SK-N-SH treated with all-trans-retinoic acid at 6 μM for 48 hours (cell line): ENCODE measurements at regions not wholly inside any gene's neighbourhood (a gene's known extent, or its start where the extent isn't known, plus 50 kb on each side); places are given as distances from the start of the nearest gene placed in this dataset.

Experiments used
- SNAI2 ChIP-seq: fragments of 250-450 bp; sonication (Bioruptor Pico); IDR thresholded peaks from 2 replicates; pipeline ENCODE4 v1.5.0; 2020; ENCODE audit warnings: mild to moderate bottlenecking, moderate library complexity
- ZFP30 ChIP-seq: fragments of 450-650 bp; formaldehyde crosslinking; IDR thresholded peaks from 2 replicates; pipeline ENCODE4 v1.5.0; 2022; ENCODE audit warnings: mild to moderate bottlenecking, moderate library complexity
- ZNF565 ChIP-seq: fragments of 450-650 bp; formaldehyde crosslinking; conservative IDR thresholded peaks from 2 replicates; pipeline ENCODE4 v1.5.0; 2020; ENCODE audit warnings: low read depth, mild to moderate bottlenecking, moderate library complexity
- ZNF70 ChIP-seq: fragments of 450-650 bp; formaldehyde crosslinking; IDR thresholded peaks from 2 replicates; pipeline ENCODE4 v1.5.0; 2020; ENCODE audit warnings: mild to moderate bottlenecking, moderate library complexity

- TF ChIP-seq ZFP30 (CRISPR knock-in tag) (no peak), ZNF565 (CRISPR knock-in tag) (no peak), ZNF70 (CRISPR knock-in tag) (no peak), SNAI2 (CRISPR knock-in tag) (no peak)
These were observed 373.4 kb downstream of the SLITRK1 start for GRCh38 chr13:83508771-83509301.
